Sigmoid colon (tissue), 6 donors: ENCODE measurements at regions not wholly inside any gene's neighbourhood (a gene's known extent, or its start where the extent isn't known, plus 50 kb on each side); places are given as distances from the start of the nearest gene placed in this dataset.

Experiments used
- DNase-seq: peaks from one replicate; pipeline ENCODE4 v3.0.0-alpha.2; 2019
- H3K27ac ChIP-seq, 4 donors: fragments of 200-600 bp; sonication (generic); one replicate each; pipeline ENCODE4 v1.5.1; 2016 to 2019; ENCODE audit warnings: mild to moderate bottlenecking in 1 of 4
- H3K27me3 ChIP-seq, 3 donors: fragments of 200-600 bp; sonication (generic); one replicate each; pipeline ENCODE4 v1.5.1; 2019; ENCODE audit warnings: mild to moderate bottlenecking in 1 of 3
- H3K36me3 ChIP-seq, 4 donors: fragments of 200-600 bp; sonication (generic); one replicate each; pipeline ENCODE4 v1.5.1; 2016 to 2019
- H3K4me1 ChIP-seq, 4 donors: fragments of 200-600 bp; sonication (generic); one replicate each; pipeline ENCODE4 v1.5.1; 2017 to 2019
- H3K4me3 ChIP-seq, 4 donors: fragments of 200-600 bp; sonication (generic); one replicate each; pipeline ENCODE4 v1.5.1; 2017 to 2019; ENCODE audit warnings: mild to moderate bottlenecking in 2 of 4, moderate library complexity in 1 of 4
- H3K9me3 ChIP-seq, 4 donors: fragments of 200-600 bp in 3 of 4; sonication (generic) in 3 of 4; one replicate each; pipeline versions ENCODE4 v1.5.1 to v1.6.1; 2013 to 2019
- CTCF ChIP-seq, 4 experiments: fragments of 450-650 bp in 3 of 4; fragments of 200-600 bp in 1 of 4; IDR thresholded peaks; one replicate each; pipeline ENCODE4 v1.5.1; 2016 to 2019; ENCODE audit warnings: antibody characterized with exemption in 4 of 4, mild to moderate bottlenecking in 3 of 4, moderate library complexity in 2 of 4
- EP300 ChIP-seq, 4 donors: sonication (generic); formaldehyde crosslinking; IDR thresholded peaks; one replicate each; pipeline ENCODE4 v1.6.1; 2017; ENCODE audit warnings: antibody characterized with exemption in 4 of 4
- POLR2A ChIP-seq, 2 donors: fragments of 450-650 bp; IDR thresholded peaks; one replicate each; pipeline ENCODE4 v1.6.1; 2016; ENCODE audit warnings: antibody characterized with exemption in 2 of 2, mild to moderate bottlenecking in 2 of 2, moderate library complexity in 2 of 2
- POLR2AphosphoS5 ChIP-seq, 4 donors: sonication (generic); formaldehyde crosslinking; IDR thresholded peaks; one replicate each; pipeline ENCODE4 v1.6.1; 2017; ENCODE audit warnings: antibody characterized with exemption in 4 of 4
- WGBS, 2 donors: extraction: QIAGEN DNeasy Blood & Tissue Kit; methylation state at CpG; one replicate each; pipeline ENCODE4 v1.1.7; 2013; 5-methylcytosine and 5-hydroxymethylcytosine counted together
- intact Hi-C: fragments of 100-400 bp; cut with DNase I; formaldehyde crosslinking; loops from one replicate; pipeline ENCODE4 v1.15.1; 2023
- donor health status: healthy with polysubstance abuse.
- donor health status: healthy.

GRCh38 chr9:7615344-7615743 lies 184.2 kb downstream of the DMAC1 start:
- Histone ChIP-seq H3K4me3 (no peak overlapping the region), H3K4me1 (no peaks in the 10 kb centered on the region), H3K9me3 (no peaks in the 10 kb centered on the region), H3K27ac (no peak overlapping the region), H3K36me3 (no peaks in the 10 kb centered on the region), H3K27me3 (no peaks in the 10 kb centered on the region)
- no peak for TF ChIP-seq POLR2A (IDR thresholded peaks at IDR 0.05)
- TF ChIP-seq EP300 (IDR thresholded peaks at IDR 0.05) = no peak
- no peak for TF ChIP-seq POLR2AphosphoS5 (IDR thresholded peaks at IDR 0.05)
- TF ChIP-seq CTCF (IDR thresholded peaks at IDR 0.05) = no peak
- 90 to 93% methylated on average over 1 of the region's 1 CpG for WGBS, 2 donors
- intact Hi-C loops = no loop called here
- DNase-seq = no peak

DNA sequence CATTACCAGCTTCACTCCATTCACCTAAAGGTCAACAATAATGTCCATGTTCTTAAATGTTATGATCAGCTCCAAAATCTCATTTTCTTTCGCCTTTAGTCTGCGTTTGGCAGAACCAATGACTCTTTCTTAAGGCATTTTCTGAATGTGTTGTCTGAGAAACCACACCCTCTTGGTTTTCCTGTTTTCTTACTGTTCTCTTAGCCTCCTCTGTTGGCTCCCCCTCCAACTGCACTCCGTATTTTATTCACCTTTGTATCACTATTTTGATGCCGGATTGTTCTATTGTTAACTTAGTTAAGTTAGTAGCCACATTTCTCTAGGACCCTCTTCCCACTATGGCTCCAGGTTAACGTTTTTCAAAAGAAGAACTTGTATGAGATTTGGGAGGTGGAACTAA lies 185.6 kb downstream of the DMAC1 start:
- intact Hi-C loops = no loop called here
- Histone ChIP-seq H3K36me3 (no peaks in the 10 kb centered on the region), H3K27ac (no peak overlapping the region), H3K9me3 (no peaks in the 10 kb centered on the region), H3K4me3 (no peak overlapping the region), H3K27me3 (no peaks in the 10 kb centered on the region), H3K4me1 (peaks cover 0 to under 1% (median 0%) of the 10 kb centered on the region in 4 donors)
- no peak for TF ChIP-seq POLR2AphosphoS5 (IDR thresholded peaks at IDR 0.05)
- no peak for TF ChIP-seq CTCF (IDR thresholded peaks at IDR 0.05)
- WGBS, 2 donors = 57 to 84% methylated on average over 5 of the region's 5 CpGs
- DNase-seq = no peak

DNA sequence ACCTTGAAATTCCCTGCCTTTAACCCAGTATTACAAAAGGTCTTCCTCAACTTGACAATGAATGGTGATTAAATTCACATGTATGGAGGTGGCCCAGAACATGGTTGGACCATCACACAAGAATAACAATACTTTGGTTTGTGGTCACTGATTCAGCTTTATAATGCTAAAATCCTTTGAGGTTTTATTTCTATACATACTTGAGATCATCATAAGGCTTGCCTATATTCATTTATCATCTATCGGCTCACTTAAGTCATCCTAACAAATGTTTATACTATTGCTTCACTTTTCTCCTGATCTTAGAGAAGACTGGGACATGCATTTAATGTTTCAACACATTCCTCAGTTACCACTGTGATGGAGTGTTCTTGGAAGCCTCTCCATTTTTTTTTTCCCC lies 191.3 kb downstream of the DMAC1 start:
- no peak for DNase-seq
- Histone ChIP-seq H3K4me3 (no peak overlapping the region), H3K4me1 (peaks cover 0 to 11% (median 0%) of the 10 kb centered on the region in 4 donors), H3K36me3 (no peaks in the 10 kb centered on the region), H3K27ac (no peak overlapping the region), H3K27me3 (no peaks in the 10 kb centered on the region), H3K9me3 (no peaks in the 10 kb centered on the region)
- TF ChIP-seq POLR2AphosphoS5 (IDR thresholded peaks at IDR 0.05) (no peak), EP300 (IDR thresholded peaks at IDR 0.05) (no peak), POLR2A (IDR thresholded peaks at IDR 0.05) (no peak), CTCF (IDR thresholded peaks at IDR 0.05) (no peak)
- 77 to 88% methylated on average over 1 of the region's 1 CpG for WGBS, 2 donors
- intact Hi-C loops = no loop called here

DNA sequence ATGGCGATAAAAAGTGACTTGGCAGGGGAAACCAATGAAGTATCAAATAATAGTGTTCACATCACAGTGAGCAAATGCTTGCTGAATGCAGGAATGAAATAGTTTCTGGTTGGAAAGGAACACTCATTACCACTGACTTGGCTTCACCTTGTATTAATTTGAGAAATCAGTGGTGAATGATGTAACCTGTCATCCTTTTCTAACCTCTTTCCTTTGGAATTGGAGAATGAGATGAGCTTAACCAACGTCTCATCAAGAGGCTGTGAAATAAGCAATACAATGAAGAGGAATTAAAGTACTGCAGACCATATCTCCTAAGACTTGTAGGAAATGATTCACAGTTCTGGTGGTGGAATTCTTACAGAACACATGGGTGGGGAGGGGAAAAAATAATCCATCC lies 192.2 kb downstream of the DMAC1 start:
- WGBS, 2 donors = 41% methylated on average over 2 of the region's 2 CpGs
- Histone ChIP-seq H3K9me3 (no peaks in the 10 kb centered on the region), H3K36me3 (no peaks in the 10 kb centered on the region), H3K27me3 (no peaks in the 10 kb centered on the region), H3K4me1 (peaks cover 0 to 11% (median 0%) of the 10 kb centered on the region in 4 donors), H3K4me3 (no peak overlapping the region), H3K27ac (no peak overlapping the region)
- TF ChIP-seq EP300 (IDR thresholded peaks at IDR 0.05) (no peak), POLR2A (IDR thresholded peaks at IDR 0.05) (no peak), POLR2AphosphoS5 (IDR thresholded peaks at IDR 0.05) (no peak), CTCF (IDR thresholded peaks at IDR 0.05) (no peak)
- intact Hi-C loops = no loop called here
- DNase-seq = no peak

DNA sequence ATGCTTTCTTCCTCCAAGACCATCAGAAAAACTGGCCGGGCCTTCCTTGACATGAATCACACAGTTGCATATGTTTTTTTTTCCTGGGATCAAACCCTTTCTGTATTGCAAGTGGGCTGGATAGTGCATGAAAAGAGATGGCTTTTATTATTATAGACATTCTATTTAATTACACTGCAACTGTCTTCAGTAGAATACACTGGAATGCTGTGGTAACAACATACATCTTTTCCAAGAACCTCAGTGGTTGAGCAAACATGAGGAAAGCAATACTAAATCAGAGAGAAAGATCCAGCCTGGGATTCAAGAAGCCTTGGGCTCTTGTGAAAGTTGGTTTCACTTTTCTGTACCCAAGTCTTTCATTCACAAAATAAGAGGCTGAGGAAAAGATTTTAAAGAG lies 193.0 kb downstream of the DMAC1 start:
- DNase-seq = no peak
- WGBS, 2 donors = 85 to 89% methylated on average over 1 of the region's 1 CpG
- no peaks in the 10 kb centered on the region for H3K36me3 ChIP-seq
- H3K4me1 ChIP-seq = peaks cover 0 to 11% (median 0%) of the 10 kb centered on the region in 4 donors
- no peak overlapping the region for H3K4me3 ChIP-seq
- H3K27ac ChIP-seq = no peak overlapping the region
- intact Hi-C loops = no loop called here
- H3K9me3 ChIP-seq = no peaks in the 10 kb centered on the region
- H3K27me3 ChIP-seq = no peaks in the 10 kb centered on the region
- no peak for TF ChIP-seq EP300 (IDR thresholded peaks at IDR 0.05)
- TF ChIP-seq CTCF (IDR thresholded peaks at IDR 0.05) = no peak
